HG02938 (cell line): ENCODE measurements at regions not wholly inside any gene's neighbourhood (a gene's known extent, or its start where the extent isn't known, plus 50 kb on each side); places are given as distances from the start of the nearest gene placed in this dataset.
"Not testable (repeated sequence)": the region's sequence is repeated elsewhere in the genome, so short reads cannot be mapped to it uniquely, and the experiment has no call there.

Experiments used
- ATAC-seq: cut with Tn5 transposase; IDR thresholded peaks from one replicate; pipeline ENCODE4 v1.9.1; 2021; ENCODE audit warnings: mild to moderate bottlenecking, moderate library complexity; ENCODE audit not compliant: unreplicated experiment

GRCh38 chr7:112592565-112593263 lies 111.9 kb downstream of the LSMEM1 start:
- ATAC-seq, result not testable (repeated sequence)

GRCh38 chr7:112594397-112594796 lies 113.6 kb downstream of the LSMEM1 start:
- ATAC-seq, result no peak

- no peak for ATAC-seq
These were observed 115.5 kb downstream of the LSMEM1 start for GRCh38 chr7:112596260-112596659.

GRCh38 chr7:112596981-112597380 lies 116.2 kb downstream of the LSMEM1 start:
- ATAC-seq, result no peak

- ATAC-seq, result no peak
These were observed 122.9 kb downstream of the LSMEM1 start for GRCh38 chr7:112603673-112604072.

- no peak for ATAC-seq
These were observed 129.8 kb downstream of the LSMEM1 start for GRCh38 chr7:112610636-112611035.

GRCh38 chr7:112615701-112616100 lies 134.9 kb downstream of the LSMEM1 start:
- ATAC-seq, result no peak

- ATAC-seq, result no peak
These were observed 135.5 kb downstream of the LSMEM1 start for GRCh38 chr7:112616295-112616694.

- ATAC-seq, result no peak
These were observed 138.6 kb downstream of the LSMEM1 start for GRCh38 chr7:112619343-112619742.

- ATAC-seq, result no peak
These were observed 141.4 kb downstream of the LSMEM1 start for GRCh38 chr7:112622159-112622715.

GRCh38 chr7:112624416-112624815 lies 143.6 kb downstream of the LSMEM1 start:
- ATAC-seq, result no peak

GRCh38 chr7:112630565-112630964 lies 149.8 kb downstream of the LSMEM1 start:
- ATAC-seq, result no peak

- no peak for ATAC-seq
These were observed 153.3 kb downstream of the LSMEM1 start for GRCh38 chr7:112634107-112634506.

GRCh38 chr7:112635742-112636141 lies 154.5 kb downstream of the TMEM168 start:
- ATAC-seq, result no peak

- ATAC-seq, result no peak
These were observed 151.4 kb downstream of the TMEM168 start for GRCh38 chr7:112638675-112639400.

GRCh38 chr7:112640685-112641084 lies 149.5 kb downstream of the TMEM168 start:
- no peak for ATAC-seq

GRCh38 chr7:112646783-112647182 lies 143.4 kb downstream of the TMEM168 start:
- ATAC-seq, result no peak

GRCh38 chr7:112648781-112649180 lies 141.4 kb downstream of the TMEM168 start:
- ATAC-seq, result no peak

- no peak for ATAC-seq
These were observed 140.6 kb downstream of the TMEM168 start for GRCh38 chr7:112649560-112649959.

- no peak for ATAC-seq
These were observed 135.6 kb downstream of the TMEM168 start for GRCh38 chr7:112654322-112655216.

GRCh38 chr7:112665709-112666108 lies 124.5 kb downstream of the TMEM168 start:
- no peak for ATAC-seq
